ENCODE measurements at regions not wholly inside any gene's neighbourhood (a gene's known extent, or its start where the extent isn't known, plus 50 kb on each side); places are given as distances from the start of the nearest gene placed in this dataset.

DNA sequence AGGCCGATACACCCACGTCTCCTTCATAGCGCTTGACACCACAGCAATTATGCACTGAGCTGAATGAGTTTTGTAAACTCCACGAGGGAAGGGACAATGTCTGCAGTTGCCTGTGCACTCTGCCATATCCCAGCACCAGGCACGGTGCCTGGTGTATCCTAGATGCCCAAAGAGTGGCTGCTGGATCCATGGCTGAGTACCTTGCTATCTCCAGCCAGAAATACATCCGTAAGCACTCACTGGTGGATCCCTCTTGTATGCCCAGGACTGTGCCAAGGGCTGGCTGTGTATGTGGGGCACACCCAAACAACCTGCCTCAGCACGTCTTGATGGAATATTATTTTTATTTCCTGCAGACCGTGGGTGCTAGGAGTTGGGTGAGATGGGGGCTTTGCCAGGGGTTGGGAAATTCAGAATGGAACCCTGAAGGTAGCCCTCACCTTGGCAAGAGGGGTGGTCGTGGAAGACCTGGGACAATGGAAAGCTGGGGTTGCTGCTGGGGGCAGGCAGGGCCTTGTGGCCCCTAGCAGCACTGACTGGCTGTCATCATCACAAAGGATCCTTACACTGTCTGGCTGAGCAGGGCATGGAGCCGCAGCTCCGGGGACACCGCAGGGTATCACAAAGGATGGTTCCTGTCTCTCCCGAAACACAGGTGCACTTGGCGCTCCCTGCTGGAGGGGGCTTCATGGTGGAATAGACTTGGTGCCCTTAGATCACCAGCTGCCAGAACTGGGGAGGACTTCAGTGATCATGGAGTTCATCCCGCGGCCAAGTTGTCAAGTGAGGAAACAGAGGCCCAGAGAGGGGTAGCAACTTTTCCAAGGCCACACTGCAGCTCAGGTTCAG lies 131.3 kb downstream of the URI1 start:
- TF ChIP-seq, protein P1, sequence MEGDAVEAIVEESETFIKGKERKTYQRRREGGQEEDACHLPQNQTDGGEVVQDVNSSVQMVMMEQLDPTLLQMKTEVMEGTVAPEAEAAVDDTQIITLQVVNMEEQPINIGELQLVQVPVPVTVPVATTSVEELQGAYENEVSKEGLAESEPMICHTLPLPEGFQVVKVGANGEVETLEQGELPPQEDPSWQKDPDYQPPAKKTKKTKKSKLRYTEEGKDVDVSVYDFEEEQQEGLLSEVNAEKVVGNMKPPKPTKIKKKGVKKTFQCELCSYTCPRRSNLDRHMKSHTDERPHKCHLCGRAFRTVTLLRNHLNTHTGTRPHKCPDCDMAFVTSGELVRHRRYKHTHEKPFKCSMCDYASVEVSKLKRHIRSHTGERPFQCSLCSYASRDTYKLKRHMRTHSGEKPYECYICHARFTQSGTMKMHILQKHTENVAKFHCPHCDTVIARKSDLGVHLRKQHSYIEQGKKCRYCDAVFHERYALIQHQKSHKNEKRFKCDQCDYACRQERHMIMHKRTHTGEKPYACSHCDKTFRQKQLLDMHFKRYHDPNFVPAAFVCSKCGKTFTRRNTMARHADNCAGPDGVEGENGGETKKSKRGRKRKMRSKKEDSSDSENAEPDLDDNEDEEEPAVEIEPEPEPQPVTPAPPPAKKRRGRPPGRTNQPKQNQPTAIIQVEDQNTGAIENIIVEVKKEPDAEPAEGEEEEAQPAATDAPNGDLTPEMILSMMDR (IDR thresholded peaks at IDR 0.05) = no peak
- no peak for TF ChIP-seq POLR2A (IDR thresholded peaks at IDR 0.05)

Data from thyroid gland (tissue), 4 donors.